ENCODE measurements at regions not wholly inside any gene's neighbourhood (a gene's known extent, or its start where the extent isn't known, plus 50 kb on each side); places are given as distances from the start of the nearest gene placed in this dataset.
A peak's percentile ranks its signal among the peaks of the same experiment; 100 is the strongest.
"Not testable (repeated sequence)": the region's sequence is repeated elsewhere in the genome, so short reads cannot be mapped to it uniquely, and the experiment has no call there.

DNA sequence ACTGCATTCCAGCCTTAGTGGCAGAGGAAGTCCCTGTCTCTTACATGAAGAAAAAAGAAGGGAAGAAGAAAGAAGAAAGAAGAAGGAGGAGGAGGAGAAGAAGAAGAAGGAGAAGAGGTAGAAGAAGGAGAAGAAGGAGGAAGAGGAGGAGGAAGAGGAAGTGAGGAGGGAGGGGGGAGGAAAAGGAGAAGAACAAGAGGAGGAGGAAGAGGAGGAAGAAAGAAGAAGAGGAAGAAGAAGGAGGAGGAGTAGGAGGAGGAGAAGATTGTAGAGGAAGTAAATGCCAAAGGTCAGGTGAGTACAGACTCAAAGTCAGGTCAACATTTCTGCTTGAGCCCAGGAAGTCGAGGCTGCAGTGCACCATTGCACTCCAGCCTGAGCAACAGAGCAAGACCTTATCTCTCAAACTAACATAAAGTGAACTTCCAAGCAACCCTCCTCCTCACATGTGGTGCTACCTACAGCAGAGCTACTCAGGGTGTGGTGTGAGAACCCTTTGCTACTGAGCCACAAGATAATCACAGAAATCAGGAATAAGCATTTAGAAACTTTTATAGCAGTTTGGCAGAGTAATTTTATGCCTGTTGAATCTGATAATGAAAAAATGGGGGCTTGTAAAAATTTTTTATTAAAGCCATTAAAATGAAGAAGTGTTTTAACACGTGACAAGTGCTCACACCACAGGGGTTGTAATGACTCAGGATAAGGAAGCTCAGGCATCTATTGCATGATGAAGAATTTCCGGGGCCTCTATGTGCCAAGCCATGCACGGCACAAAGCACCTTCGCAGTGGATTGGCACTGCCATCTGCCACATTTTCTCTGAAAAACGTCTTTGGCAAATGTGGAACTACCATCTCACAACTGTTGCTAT, 224.9 kb upstream of the AUTS2 start:
- ChIA-PET CTCF (interaction anchor here (0.7 kb wide), 1 partner anchor 63 kb away, joined by 3 read pairs; no protein-coding TSS in a partner anchor), POLR2A (interaction anchor here (0.8 kb wide), 1 partner anchor 465 kb away, joined by 3 read pairs; no protein-coding TSS in a partner anchor)
- peak in 2 of 3 donors; percentile 25 to 45 for DNase-seq
- H3K4me1 ChIP-seq (ENCODE audit: control extremely low read depth in 1 of 4, control insufficient read depth in 4 of 4, insufficient read depth in 4 of 4, low read length in 3 of 4) = no peaks in the 10 kb centered on the region
- no peak overlapping the region for H3K27ac ChIP-seq (ENCODE audit: insufficient read depth in 1 of 2, low read depth in 1 of 2, low read length in 2 of 2, poor library complexity in 1 of 2, severe bottlenecking in 2 of 2)
- WGBS (ENCODE audit: insufficient coverage) = 58% methylated on average over 5 of the region's 6 CpGs
- peaks cover 0 to 4% (median 0%) of the 10 kb centered on the region in 5 experiments for H3K27me3 ChIP-seq (replicated peaks in 2 of 5; ENCODE audit: control insufficient read depth in 4 of 5, insufficient read depth in 5 of 5, low read length in 4 of 5)
- no peaks in the 10 kb centered on the region for H3K9me3 ChIP-seq (ENCODE audit: control extremely low read depth in 1 of 5, control insufficient read depth in 4 of 5, insufficient read depth in 2 of 5, low read depth in 1 of 5, low read length in 4 of 5)
- H3K4me3 ChIP-seq (ENCODE audit: control insufficient read depth in 1 of 7, extremely low read depth in 1 of 7, insufficient read depth in 4 of 7, low read depth in 2 of 7, low read length in 6 of 7) = no peak overlapping the region
- no peaks in the 10 kb centered on the region for H3K36me3 ChIP-seq (ENCODE audit: control insufficient read depth in 4 of 4, insufficient read depth in 4 of 4, low read length in 3 of 4)

GRCh38 chr7:69374044-69374425, 224.2 kb upstream of the AUTS2 start:
- Histone ChIP-seq H3K27me3 (replicated peaks in 2 of 5; ENCODE audit: control insufficient read depth in 4 of 5, insufficient read depth in 5 of 5, low read length in 4 of 5) (peaks cover 0 to 4% (median 0%) of the 10 kb centered on the region in 5 experiments), H3K36me3 (ENCODE audit: control insufficient read depth in 4 of 4, insufficient read depth in 4 of 4, low read length in 3 of 4) (no peaks in the 10 kb centered on the region), H3K4me1 (ENCODE audit: control extremely low read depth in 1 of 4, control insufficient read depth in 4 of 4, insufficient read depth in 4 of 4, low read length in 3 of 4) (no peaks in the 10 kb centered on the region), H3K27ac (ENCODE audit: insufficient read depth in 1 of 2, low read depth in 1 of 2, low read length in 2 of 2, poor library complexity in 1 of 2, severe bottlenecking in 2 of 2) (no peak overlapping the region), H3K4me3 (ENCODE audit: control insufficient read depth in 1 of 7, extremely low read depth in 1 of 7, insufficient read depth in 4 of 7, low read depth in 2 of 7, low read length in 6 of 7) (no peak overlapping the region), H3K9me3 (ENCODE audit: control extremely low read depth in 1 of 5, control insufficient read depth in 4 of 5, insufficient read depth in 2 of 5, low read depth in 1 of 5, low read length in 4 of 5) (no peaks in the 10 kb centered on the region)
- DNase-seq = no peak
- ChIA-PET POLR2A (interaction anchor here (0.8 kb wide), 1 partner anchor 464 kb away, joined by 3 read pairs; no protein-coding TSS in a partner anchor), CTCF (no interaction called here)
- WGBS (ENCODE audit: insufficient coverage) = no CpG with 5 or more reads among the region's 5 CpGs

DNA sequence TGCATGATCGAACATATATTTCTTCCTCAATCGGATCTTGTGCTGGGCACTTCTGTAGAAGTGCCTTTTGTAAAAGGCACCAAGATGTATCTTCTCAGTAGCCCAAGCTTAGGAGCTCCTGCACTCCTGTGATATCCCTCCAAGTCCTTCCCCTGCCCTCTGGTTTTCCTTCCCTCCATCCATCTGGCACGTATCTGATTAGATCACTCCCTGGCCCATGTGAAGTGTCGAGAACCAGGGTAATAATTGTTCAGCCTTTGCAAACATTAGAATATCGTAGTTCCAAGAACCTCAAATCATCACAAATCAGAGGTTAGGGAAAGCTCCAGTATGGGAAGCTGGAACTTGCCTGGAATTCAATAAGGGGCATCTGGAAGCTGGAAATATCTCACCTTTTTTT, 221.1 kb upstream of the AUTS2 start:
- no peaks in the 10 kb centered on the region for H3K9me3 ChIP-seq (ENCODE audit: control extremely low read depth in 1 of 5, control insufficient read depth in 4 of 5, insufficient read depth in 2 of 5, low read depth in 1 of 5, low read length in 4 of 5)
- DNase-seq = no peak
- 78% methylated on average over 3 of the region's 5 CpGs for WGBS (ENCODE audit: insufficient coverage)
- H3K36me3 ChIP-seq (ENCODE audit: control insufficient read depth in 4 of 4, insufficient read depth in 4 of 4, low read length in 3 of 4) = no peaks in the 10 kb centered on the region
- H3K4me1 ChIP-seq (ENCODE audit: control extremely low read depth in 1 of 4, control insufficient read depth in 4 of 4, insufficient read depth in 4 of 4, low read length in 3 of 4) = no peaks in the 10 kb centered on the region
- ChIA-PET POLR2A (interaction anchor here (0.6 kb wide), 1 partner anchor 26 kb away, joined by 3 read pairs; no protein-coding TSS in a partner anchor), CTCF (no interaction called here)
- H3K27me3 ChIP-seq (replicated peaks in 2 of 5; ENCODE audit: control insufficient read depth in 4 of 5, insufficient read depth in 5 of 5, low read length in 4 of 5) = peaks cover 0 to 4% (median 0%) of the 10 kb centered on the region in 5 experiments
- H3K4me3 ChIP-seq (ENCODE audit: control insufficient read depth in 1 of 7, extremely low read depth in 1 of 7, insufficient read depth in 4 of 7, low read depth in 2 of 7, low read length in 6 of 7) = no peak overlapping the region
- H3K27ac ChIP-seq (ENCODE audit: insufficient read depth in 1 of 2, low read depth in 1 of 2, low read length in 2 of 2, poor library complexity in 1 of 2, severe bottlenecking in 2 of 2) = no peak overlapping the region

DNA sequence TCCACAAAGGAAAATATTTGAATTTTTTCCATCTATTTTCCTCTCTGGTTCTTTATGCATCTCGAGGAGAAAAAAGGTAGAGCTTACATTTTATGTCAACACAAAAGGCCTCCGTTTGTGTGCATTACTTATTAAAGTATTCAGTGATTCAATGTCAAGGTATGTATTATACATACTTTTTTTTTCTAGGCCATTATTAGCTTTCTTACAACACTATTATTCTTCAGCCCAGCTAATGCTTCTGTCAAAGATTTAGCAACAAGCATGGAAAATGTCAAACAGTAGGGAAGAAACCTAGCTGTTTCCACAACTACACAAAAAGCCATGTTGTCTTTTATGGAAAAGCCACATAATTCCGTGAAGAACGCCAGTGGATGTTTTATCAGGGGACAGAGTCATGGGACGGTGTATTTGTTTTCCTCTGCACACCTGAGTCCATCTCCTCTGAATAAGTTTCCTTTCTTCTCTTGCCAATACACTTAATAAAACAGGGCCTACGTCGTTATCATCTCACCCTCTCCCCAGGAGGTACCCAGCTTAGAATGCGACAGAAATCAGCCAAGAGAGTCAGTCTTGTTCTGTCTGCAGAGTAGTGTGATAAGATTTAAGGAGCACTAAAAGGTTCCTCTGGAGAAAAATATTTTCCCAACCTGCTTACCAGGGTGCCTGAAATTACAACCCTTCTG, 209.7 kb upstream of the AUTS2 start:
- 97% methylated on average over 3 of the region's 8 CpGs for WGBS (ENCODE audit: insufficient coverage)
- CTCF ChIA-PET = no interaction called here
- POLR2A ChIA-PET = no interaction called here
- Histone ChIP-seq H3K9me3 (ENCODE audit: control extremely low read depth in 1 of 5, control insufficient read depth in 4 of 5, insufficient read depth in 2 of 5, low read depth in 1 of 5, low read length in 4 of 5) (peaks cover 0 to 2% (median 0%) of the 10 kb centered on the region in 5 experiments), H3K4me3 (ENCODE audit: control insufficient read depth in 1 of 7, extremely low read depth in 1 of 7, insufficient read depth in 4 of 7, low read depth in 2 of 7, low read length in 6 of 7) (no peak overlapping the region), H3K27ac (ENCODE audit: insufficient read depth in 1 of 2, low read depth in 1 of 2, low read length in 2 of 2, poor library complexity in 1 of 2, severe bottlenecking in 2 of 2) (no peak overlapping the region), H3K4me1 (ENCODE audit: control extremely low read depth in 1 of 4, control insufficient read depth in 4 of 4, insufficient read depth in 4 of 4, low read length in 3 of 4) (no peaks in the 10 kb centered on the region), H3K36me3 (ENCODE audit: control insufficient read depth in 4 of 4, insufficient read depth in 4 of 4, low read length in 3 of 4) (no peaks in the 10 kb centered on the region), H3K27me3 (replicated peaks in 2 of 5; ENCODE audit: control insufficient read depth in 4 of 5, insufficient read depth in 5 of 5, low read length in 4 of 5) (no peaks in the 10 kb centered on the region)
- no peak for DNase-seq

DNA sequence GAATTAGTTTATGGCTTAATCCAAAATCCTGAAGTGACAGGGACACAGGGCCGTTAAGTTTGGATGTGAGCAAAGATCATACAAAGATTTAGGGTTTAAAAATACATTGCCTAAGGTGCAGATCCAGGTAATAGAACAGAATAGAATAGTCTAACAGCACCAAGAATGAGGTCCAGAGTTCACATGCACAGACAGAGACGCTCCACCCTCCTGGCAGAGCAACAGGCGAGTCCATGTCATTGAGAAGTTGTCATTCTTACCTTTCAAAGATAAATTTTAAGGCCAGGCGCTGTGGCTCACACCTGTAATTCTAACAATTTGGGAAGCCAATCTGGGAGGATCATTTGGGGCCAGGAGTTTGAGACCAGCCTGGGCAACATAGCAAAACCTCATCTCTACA, 209.1 kb upstream of the AUTS2 start:
- ChIA-PET CTCF (no interaction called here), POLR2A (no interaction called here)
- no peak for DNase-seq
- no peaks in the 10 kb centered on the region for H3K4me1 ChIP-seq (ENCODE audit: control extremely low read depth in 1 of 4, control insufficient read depth in 4 of 4, insufficient read depth in 4 of 4, low read length in 3 of 4)
- no peak overlapping the region for H3K4me3 ChIP-seq (ENCODE audit: control insufficient read depth in 1 of 7, extremely low read depth in 1 of 7, insufficient read depth in 4 of 7, low read depth in 2 of 7, low read length in 6 of 7)
- no peaks in the 10 kb centered on the region for H3K27me3 ChIP-seq (replicated peaks in 2 of 5; ENCODE audit: control insufficient read depth in 4 of 5, insufficient read depth in 5 of 5, low read length in 4 of 5)
- H3K9me3 ChIP-seq (ENCODE audit: control extremely low read depth in 1 of 5, control insufficient read depth in 4 of 5, insufficient read depth in 2 of 5, low read depth in 1 of 5, low read length in 4 of 5) = no peaks in the 10 kb centered on the region
- H3K27ac ChIP-seq (ENCODE audit: insufficient read depth in 1 of 2, low read depth in 1 of 2, low read length in 2 of 2, poor library complexity in 1 of 2, severe bottlenecking in 2 of 2) = no peak overlapping the region
- 68% methylated on average over 3 of the region's 4 CpGs for WGBS (ENCODE audit: insufficient coverage)
- no peaks in the 10 kb centered on the region for H3K36me3 ChIP-seq (ENCODE audit: control insufficient read depth in 4 of 4, insufficient read depth in 4 of 4, low read length in 3 of 4)

- POLR2A ChIA-PET; H3K27me3 ChIP-seq (replicated peaks in 2 of 5; ENCODE audit: control insufficient read depth in 4 of 5, insufficient read depth in 5 of 5, low read length in 4 of 5); H3K4me1 ChIP-seq (ENCODE audit: control extremely low read depth in 1 of 4, control insufficient read depth in 4 of 4, insufficient read depth in 4 of 4, low read length in 3 of 4); H3K9me3 ChIP-seq (ENCODE audit: control extremely low read depth in 1 of 5, control insufficient read depth in 4 of 5, insufficient read depth in 2 of 5, low read depth in 1 of 5, low read length in 4 of 5); CTCF ChIA-PET; H3K4me3 ChIP-seq (ENCODE audit: control insufficient read depth in 1 of 7, extremely low read depth in 1 of 7, insufficient read depth in 4 of 7, low read depth in 2 of 7, low read length in 6 of 7); DNase-seq; H3K36me3 ChIP-seq (ENCODE audit: control insufficient read depth in 4 of 4, insufficient read depth in 4 of 4, low read length in 3 of 4); H3K27ac ChIP-seq (ENCODE audit: insufficient read depth in 1 of 2, low read depth in 1 of 2, low read length in 2 of 2, poor library complexity in 1 of 2, severe bottlenecking in 2 of 2): not testable (repeated sequence)
- WGBS (ENCODE audit: insufficient coverage) = 98% methylated on average over 23 of the region's 30 CpGs
These were observed 204.4 kb upstream of the AUTS2 start for GRCh38 chr7:69393912-69394311.
